Fibroblast of villous mesenchyme (primary cell): ENCODE measurements at regions not wholly inside any gene's neighbourhood (a gene's known extent, or its start where the extent isn't known, plus 50 kb on each side); places are given as distances from the start of the nearest gene placed in this dataset.
"Not testable (repeated sequence)": the region's sequence is repeated elsewhere in the genome, so short reads cannot be mapped to it uniquely, and the experiment has no call there.

Experiments
- DNase-seq: peaks from one replicate; pipeline ENCODE4 v3.0.0-alpha.2; 2010; ENCODE audit warnings: low read depth
- H3K4me3 ChIP-seq: 2 replicates; pipeline ENCODE4 v1.5.1; 2011; ENCODE audit warnings: low read depth, mild to moderate bottlenecking, low read length
- TF ChIP-seq, protein P1 (sequence below): IDR thresholded peaks from 2 replicates; pipeline ENCODE4 v1.5.1; 2012; ENCODE audit warnings: low read depth, mild to moderate bottlenecking, low read length; ENCODE audit not compliant: insufficient read depth

DNA sequence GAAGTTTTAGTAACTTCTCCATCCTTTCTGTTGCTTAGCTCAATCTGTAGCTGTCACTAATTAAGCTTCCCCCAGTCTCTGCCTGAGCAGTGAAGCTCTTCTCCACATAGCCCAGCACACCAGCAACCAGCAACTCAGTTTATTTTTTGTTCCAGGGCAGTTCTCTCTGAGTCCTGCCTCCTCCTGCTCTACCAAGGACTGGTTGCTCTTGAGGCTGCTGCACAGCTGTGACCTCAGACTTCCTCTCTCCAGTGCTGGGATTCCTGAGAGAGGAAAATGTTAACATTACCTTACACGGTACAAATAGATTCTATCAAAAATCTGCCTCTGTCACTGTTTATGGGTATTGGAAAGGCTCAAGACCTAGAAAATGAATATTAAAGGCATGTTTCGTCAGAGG, 294.7 kb downstream of the OXSM start:
- no peak overlapping the region for H3K4me3 ChIP-seq
- no peak for DNase-seq
- TF ChIP-seq, protein P1, sequence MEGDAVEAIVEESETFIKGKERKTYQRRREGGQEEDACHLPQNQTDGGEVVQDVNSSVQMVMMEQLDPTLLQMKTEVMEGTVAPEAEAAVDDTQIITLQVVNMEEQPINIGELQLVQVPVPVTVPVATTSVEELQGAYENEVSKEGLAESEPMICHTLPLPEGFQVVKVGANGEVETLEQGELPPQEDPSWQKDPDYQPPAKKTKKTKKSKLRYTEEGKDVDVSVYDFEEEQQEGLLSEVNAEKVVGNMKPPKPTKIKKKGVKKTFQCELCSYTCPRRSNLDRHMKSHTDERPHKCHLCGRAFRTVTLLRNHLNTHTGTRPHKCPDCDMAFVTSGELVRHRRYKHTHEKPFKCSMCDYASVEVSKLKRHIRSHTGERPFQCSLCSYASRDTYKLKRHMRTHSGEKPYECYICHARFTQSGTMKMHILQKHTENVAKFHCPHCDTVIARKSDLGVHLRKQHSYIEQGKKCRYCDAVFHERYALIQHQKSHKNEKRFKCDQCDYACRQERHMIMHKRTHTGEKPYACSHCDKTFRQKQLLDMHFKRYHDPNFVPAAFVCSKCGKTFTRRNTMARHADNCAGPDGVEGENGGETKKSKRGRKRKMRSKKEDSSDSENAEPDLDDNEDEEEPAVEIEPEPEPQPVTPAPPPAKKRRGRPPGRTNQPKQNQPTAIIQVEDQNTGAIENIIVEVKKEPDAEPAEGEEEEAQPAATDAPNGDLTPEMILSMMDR = no peak

DNA sequence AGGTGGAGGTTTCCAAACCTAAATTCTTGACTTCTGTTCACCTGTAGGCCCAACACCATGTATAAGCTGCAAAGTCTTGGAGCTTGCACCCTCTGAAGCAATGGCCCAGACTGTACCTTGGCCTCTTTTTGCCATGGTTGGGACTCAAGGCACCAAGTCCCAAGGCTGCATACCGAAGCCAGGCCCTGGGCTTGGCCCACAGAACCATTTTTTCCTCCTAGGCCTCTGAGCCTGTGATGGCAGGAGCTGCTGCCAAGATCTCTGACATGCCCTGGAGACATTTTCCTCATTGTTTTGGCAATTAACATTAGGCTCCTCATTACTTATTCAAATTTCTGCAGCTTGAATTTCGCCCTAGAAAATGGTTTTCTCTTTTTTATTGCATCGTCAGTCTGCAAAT, 297.9 kb downstream of the OXSM start:
- DNase-seq = no peak
- no peak overlapping the region for H3K4me3 ChIP-seq
- TF ChIP-seq, protein P1 = no peak

DNA sequence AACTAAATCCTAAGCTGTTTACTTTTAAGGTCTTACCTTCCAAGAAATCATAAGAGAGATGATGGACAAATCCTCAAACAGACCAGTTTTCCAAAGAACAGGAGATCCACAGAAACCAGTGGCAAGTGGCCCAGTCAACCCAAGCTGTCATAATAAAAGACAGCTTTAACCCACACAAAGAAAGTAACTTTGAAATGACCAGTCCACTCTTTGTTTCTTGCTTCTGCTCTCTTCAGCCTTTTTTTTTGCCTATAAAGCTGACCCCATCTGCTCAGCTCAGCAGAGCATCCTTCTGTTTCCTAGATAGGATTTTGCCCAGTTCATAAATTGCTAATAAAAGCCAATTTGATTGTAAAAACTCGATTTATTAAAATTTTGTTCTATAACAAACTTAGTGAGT, 299.4 kb downstream of the OXSM start:
- H3K4me3 ChIP-seq = no peak overlapping the region
- no peak for DNase-seq
- TF ChIP-seq, protein P1 = no peak

DNA sequence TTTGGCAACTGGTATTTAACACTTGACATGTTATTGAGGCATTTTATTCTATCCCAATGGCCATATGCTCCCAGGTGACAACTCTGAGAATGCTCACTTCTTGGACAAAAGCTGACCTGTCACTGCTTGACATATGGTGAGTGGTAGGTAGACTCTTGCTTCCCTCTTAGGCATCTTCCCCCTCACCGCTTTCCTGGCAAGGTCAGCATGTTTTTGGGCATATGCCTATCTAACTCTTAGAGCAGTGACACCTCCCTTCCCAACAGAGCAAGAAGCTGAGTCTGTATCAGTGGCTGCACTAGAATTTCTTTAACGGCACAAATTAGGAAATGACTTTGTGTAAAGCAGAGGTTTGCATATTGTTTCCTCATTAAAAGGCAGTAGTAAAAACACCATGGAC, 300.7 kb downstream of the OXSM start:
- no peak for DNase-seq
- TF ChIP-seq, protein P1 = no peak
- no peak overlapping the region for H3K4me3 ChIP-seq

DNA sequence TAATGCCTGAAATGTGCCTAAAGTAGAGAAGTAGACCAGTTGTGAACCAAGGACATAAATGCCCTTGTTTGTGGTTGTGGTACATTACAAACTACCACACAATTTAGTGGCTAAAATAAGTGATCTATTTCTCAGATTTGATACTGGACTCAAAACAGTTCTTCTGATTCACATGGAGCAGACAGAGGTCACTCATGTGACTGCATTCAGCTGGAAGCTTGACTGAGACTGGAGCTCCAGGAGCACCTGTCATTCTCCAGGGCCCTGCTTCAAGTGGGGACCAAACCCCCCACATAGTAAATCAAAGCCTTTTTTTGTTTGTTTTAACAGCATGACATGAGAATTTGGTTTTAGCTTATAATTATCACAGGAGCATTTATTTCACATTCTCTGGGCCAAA, 301.2 kb downstream of the OXSM start:
- TF ChIP-seq, protein P1 = no peak
- no peak overlapping the region for H3K4me3 ChIP-seq
- DNase-seq = no peak

DNA sequence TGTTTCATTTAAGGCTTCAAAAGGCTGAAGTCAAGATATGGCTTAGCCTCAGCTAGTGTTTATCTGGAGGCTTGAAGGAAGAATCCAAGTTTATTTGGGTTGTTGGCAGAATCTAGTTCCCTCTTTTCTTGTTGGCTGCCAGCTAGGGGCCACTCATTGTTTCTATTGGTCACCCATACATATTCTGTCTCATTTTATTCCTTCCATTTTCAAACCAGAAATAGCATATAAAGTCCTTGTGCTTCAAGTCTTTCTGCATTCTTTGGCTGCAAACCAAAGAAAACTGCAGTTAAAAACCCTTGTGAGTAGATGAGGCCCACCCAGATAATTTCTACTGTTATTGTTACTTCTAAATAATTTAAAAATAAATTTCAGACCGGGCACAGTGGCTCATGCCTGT, 301.7 kb downstream of the OXSM start:
- TF ChIP-seq, protein P1 = no peak
- no peak overlapping the region for H3K4me3 ChIP-seq
- no peak for DNase-seq

DNA sequence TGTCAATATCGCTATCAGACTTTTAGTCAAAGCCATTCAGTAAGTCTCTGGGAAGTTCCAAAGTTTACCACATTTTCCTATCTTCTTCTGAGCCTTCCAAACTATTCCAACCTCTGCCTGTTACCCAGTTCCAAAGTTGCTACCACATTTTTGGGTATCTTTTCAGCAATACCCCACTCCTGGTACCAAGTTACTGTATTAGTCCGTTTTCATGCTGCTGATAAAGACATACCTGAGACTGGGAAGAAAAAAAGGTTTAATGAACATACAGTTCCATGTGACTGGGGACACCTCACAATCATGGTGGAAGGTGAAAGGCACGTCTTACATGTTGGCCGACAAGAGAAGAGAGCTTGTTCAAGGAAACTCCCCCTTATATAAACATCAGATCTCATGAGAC, 307.2 kb downstream of the OXSM start:
- H3K4me3 ChIP-seq, DNase-seq: not testable (repeated sequence)

DNA sequence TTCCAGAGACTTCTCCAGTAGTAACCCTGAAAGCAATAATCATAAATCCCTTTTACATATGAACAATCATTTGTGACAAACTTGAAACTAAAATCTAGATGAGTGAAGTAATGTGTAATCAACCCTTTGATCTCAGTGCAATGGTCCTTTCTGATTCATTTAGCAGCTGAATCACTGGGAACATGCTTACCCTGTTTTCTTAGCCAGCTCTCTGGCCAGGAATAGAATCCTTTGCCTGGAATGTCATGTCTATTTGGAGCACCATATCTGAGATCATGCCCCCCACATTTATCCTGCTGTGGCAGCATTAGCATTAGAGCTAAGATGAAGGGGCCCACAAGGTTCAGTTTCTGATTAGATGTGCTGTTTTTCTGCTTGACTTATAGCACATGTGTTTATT, 309.8 kb downstream of the OXSM start:
- no peak for DNase-seq
- H3K4me3 ChIP-seq = no peak overlapping the region
- TF ChIP-seq, protein P1 = no peak
